Neural cell (in vitro differentiated cells): ENCODE measurements at regions not wholly inside any gene's neighbourhood (a gene's known extent, or its start where the extent isn't known, plus 50 kb on each side); places are given as distances from the start of the nearest gene placed in this dataset.

Experiments
- H2AFZ ChIP-seq: fragments of 200-600, 300-800 bp; sonication (generic), shearing (Covaris generic); 2 replicates; pipeline ENCODE4 v1.6.0; 2014; ENCODE audit warnings: low read depth, mild to moderate bottlenecking, antibody characterized with exemption, low read length, moderate library complexity
- H3F3A ChIP-seq: fragments of 200-600 bp; shearing (Covaris generic); 2 replicates; pipeline ENCODE4 v1.6.1; 2016; ENCODE audit warnings: mild to moderate bottlenecking, moderate library complexity, mixed read lengths, antibody characterized with exemption, low read length; ENCODE audit not compliant: insufficient read depth, poor library complexity, severe bottlenecking
- H3K27ac ChIP-seq: fragments of 200-600, 300-800 bp; sonication (generic), shearing (Covaris generic); 2 replicates; pipeline ENCODE4 v1.5.1; 2014; ENCODE audit warnings: mild to moderate bottlenecking, low read length, moderate library complexity
- H3K27me3 ChIP-seq: fragments of 300-800, 200-600 bp; sonication (generic), shearing (Covaris generic); 2 replicates; pipeline ENCODE4 v1.6.0; 2014; ENCODE audit warnings: mild to moderate bottlenecking, low read depth, low read length, moderate library complexity; ENCODE audit not compliant: insufficient read depth
- H3K36me3 ChIP-seq: fragments of 300-800, 200-600 bp; sonication (generic), shearing (Covaris generic); 2 replicates; pipeline ENCODE4 v1.5.1; 2014; ENCODE audit warnings: mild to moderate bottlenecking, antibody characterized with exemption, low read length, moderate library complexity; ENCODE audit not compliant: insufficient read depth
- H3K4me2 ChIP-seq: fragments of 300-800, 200-600 bp; sonication (generic), shearing (Covaris generic); 2 replicates; pipeline ENCODE4 v1.6.0; 2014; ENCODE audit warnings: mild to moderate bottlenecking, low read length
- H3K4me3 ChIP-seq: fragments of 300-800, 200-600 bp; sonication (generic), shearing (Covaris generic); 2 replicates; pipeline ENCODE4 v1.5.1; 2014; ENCODE audit warnings: mild to moderate bottlenecking, low read length, moderate library complexity
- H3K79me2 ChIP-seq: fragments of 200-600 bp; shearing (Covaris generic); replicated peaks from 2 replicates; pipeline ENCODE4 v1.6.0; 2014; ENCODE audit warnings: mild to moderate bottlenecking, low read length, moderate library complexity; ENCODE audit not compliant: insufficient read depth
- H3K9ac ChIP-seq: fragments of 300-800, 200-600 bp; sonication (generic), shearing (Covaris generic); 2 replicates; pipeline ENCODE4 v1.6.1; 2016; ENCODE audit warnings: mild to moderate bottlenecking, low read length, mixed read lengths
- H3K9me2 ChIP-seq: fragments of 200-600 bp; shearing (Covaris generic); 2 replicates; pipeline ENCODE4 v1.6.1; 2016; ENCODE audit warnings: mild to moderate bottlenecking, low read length, mixed read lengths; ENCODE audit not compliant: insufficient read depth
- H3K9me3 ChIP-seq: fragments of 200-600, 300-800 bp; sonication (generic), shearing (Covaris generic); 2 replicates; pipeline ENCODE4 v1.6.1; 2016; ENCODE audit warnings: mild to moderate bottlenecking, mixed run types, low read length, moderate library complexity, mixed read lengths
- H4K20me1 ChIP-seq: fragments of 200-600 bp; shearing (Covaris generic); 2 replicates; pipeline ENCODE4 v1.6.1; 2016; ENCODE audit warnings: mild to moderate bottlenecking, mixed run types; ENCODE audit not compliant: insufficient read depth
- CTCF ChIP-seq: fragments of 450-650 bp; IDR thresholded peaks from 2 replicates; pipeline ENCODE4 v1.5.1; 2014; ENCODE audit warnings: antibody characterized with exemption, mild to moderate bottlenecking, moderate library complexity; ENCODE audit not compliant: poor library complexity, severe bottlenecking
- EP300 ChIP-seq: fragments of 450-650 bp; conservative IDR thresholded peaks from 2 replicates; pipeline ENCODE4 v1.6.1; 2014; ENCODE audit warnings: antibody characterized with exemption, mild to moderate bottlenecking, moderate library complexity; ENCODE audit not compliant: poor library complexity, severe bottlenecking
- EZH2 ChIP-seq: fragments of 200-600, 300-800 bp; shearing (Covaris generic), sonication (generic); IDR thresholded peaks from 2 replicates; pipeline ENCODE4 v1.6.1; 2014; ENCODE audit warnings: antibody characterized with exemption, low read length, borderline replicate concordance, mild to moderate bottlenecking; ENCODE audit not compliant: insufficient read depth, poor library complexity, severe bottlenecking
- MXI1 ChIP-seq: fragments of 450-650 bp; conservative IDR thresholded peaks from 2 replicates; pipeline ENCODE4 v1.6.1; 2014; ENCODE audit warnings: antibody characterized with exemption, mild to moderate bottlenecking; ENCODE audit not compliant: poor library complexity, severe bottlenecking
- POLR2AphosphoS5 ChIP-seq: IDR thresholded peaks from 2 replicates; pipeline ENCODE4 v1.6.1; 2012
- RAD21 ChIP-seq: fragments of 450-650 bp; conservative IDR thresholded peaks from 2 replicates; pipeline ENCODE4 v1.6.1; 2014; ENCODE audit warnings: antibody characterized with exemption, mild to moderate bottlenecking, moderate library complexity
- REST ChIP-seq: IDR thresholded peaks from 2 replicates; pipeline ENCODE4 v1.6.1; 2012; ENCODE audit warnings: borderline replicate concordance
- SMC3 ChIP-seq: fragments of 450-650 bp; conservative IDR thresholded peaks from 2 replicates; pipeline ENCODE4 v1.6.1; 2014; ENCODE audit warnings: antibody characterized with exemption, mild to moderate bottlenecking, moderate library complexity; ENCODE audit not compliant: poor library complexity
- TAF1 ChIP-seq: IDR thresholded peaks from 2 replicates; pipeline ENCODE4 v1.6.1; 2012; ENCODE audit warnings: low read depth

- Histone ChIP-seq H3K9me2 (no peaks in the 10 kb centered on the region), H3K4me2 (no peak overlapping the region), H3K9ac (no peak overlapping the region), H2AFZ (no peak overlapping the region), H3K9me3 (no peaks in the 10 kb centered on the region), H3K27ac (no peak overlapping the region), H4K20me1 (no peaks in the 10 kb centered on the region), H3K79me2 (no peaks in the 10 kb centered on the region), H3K27me3 (no peaks in the 10 kb centered on the region), H3F3A (no peaks in the 10 kb centered on the region), H3K36me3 (no peaks in the 10 kb centered on the region), H3K4me3 (no peak overlapping the region)
- TF ChIP-seq EZH2 (no peak), TAF1 (no peak), SMC3 (no peak), POLR2AphosphoS5 (no peak)
These were observed 101.6 kb downstream of the DAD1 start for GRCh38 chr14:22487401-22487800.

GRCh38 chr14:22486675-22487074 is 102.3 kb downstream of the DAD1 start:
- no peak overlapping the region for H3K27ac ChIP-seq
- no peak overlapping the region for H2AFZ ChIP-seq

GRCh38 chr14:22485649-22486048 is 103.4 kb downstream of the DAD1 start:
- H3K4me2 ChIP-seq: no peak overlapping the region
- H3K27ac ChIP-seq: no peak overlapping the region
- TF ChIP-seq EP300: no peak
- no peak for TF ChIP-seq POLR2AphosphoS5
- TF ChIP-seq EZH2: no peak
- no peak for TF ChIP-seq RAD21
- no peak for TF ChIP-seq MXI1
- no peak for TF ChIP-seq CTCF
- TF ChIP-seq SMC3: no peak
- TF ChIP-seq REST: no peak
- TF ChIP-seq TAF1: no peak
- no peak overlapping the region for H3K4me3 ChIP-seq
- H3K36me3 ChIP-seq: no peaks in the 10 kb centered on the region
- H3F3A ChIP-seq: no peaks in the 10 kb centered on the region
- H3K79me2 ChIP-seq: no peaks in the 10 kb centered on the region
- no peak overlapping the region for H2AFZ ChIP-seq
- H3K9ac ChIP-seq: no peak overlapping the region
- no peaks in the 10 kb centered on the region for H3K27me3 ChIP-seq
- no peaks in the 10 kb centered on the region for H3K9me3 ChIP-seq
- H4K20me1 ChIP-seq: no peaks in the 10 kb centered on the region
- no peaks in the 10 kb centered on the region for H3K9me2 ChIP-seq

More at GRCh38 chr14:22486675-22487074, 102.3 kb downstream of the DAD1 start:
- no peaks in the 10 kb centered on the region for H3K9me3 ChIP-seq
- H3K4me2 ChIP-seq: no peak overlapping the region
- H3K27me3 ChIP-seq: no peaks in the 10 kb centered on the region
- H3K36me3 ChIP-seq: no peaks in the 10 kb centered on the region
- no peak overlapping the region for H3K4me3 ChIP-seq
- TF ChIP-seq POLR2AphosphoS5: no peak
- TF ChIP-seq EZH2: no peak
- no peak for TF ChIP-seq MXI1
- TF ChIP-seq CTCF: no peak
- no peaks in the 10 kb centered on the region for H3K79me2 ChIP-seq
- no peak overlapping the region for H3K9ac ChIP-seq
- H3F3A ChIP-seq: no peaks in the 10 kb centered on the region
- H3K9me2 ChIP-seq: no peaks in the 10 kb centered on the region
- no peaks in the 10 kb centered on the region for H4K20me1 ChIP-seq
